ENCODE measurements at regions not wholly inside any gene's neighbourhood (a gene's known extent, or its start where the extent isn't known, plus 50 kb on each side); places are given as distances from the start of the nearest gene placed in this dataset.

DNA sequence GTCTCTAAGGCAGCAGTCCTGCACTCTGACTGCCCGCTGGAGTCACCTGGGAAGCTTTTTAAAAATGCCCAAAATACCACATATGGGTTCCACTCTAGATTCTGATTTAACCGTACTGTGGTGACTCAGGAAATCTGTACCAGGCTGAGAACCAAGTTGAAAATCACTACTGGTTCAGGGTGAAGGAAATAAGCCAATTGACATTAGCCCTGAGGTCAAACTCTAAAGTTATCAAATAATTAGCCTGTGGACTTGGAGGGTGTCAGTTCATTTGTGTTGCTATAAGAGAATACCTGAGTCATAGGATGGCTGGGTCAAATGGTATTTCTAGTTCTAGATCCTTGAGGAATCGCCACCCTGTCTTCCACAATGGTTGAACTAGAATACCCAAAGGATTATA, 321.7 kb upstream of the ROPN1 start:
- DNase-seq (ENCODE audit: extremely low spot score, unreplicated experiment): no peak
- peaks cover 5% of the 10 kb centered on the region for H3K4me1 Mint-ChIP-seq (ENCODE audit: unreplicated experiment)
- H3K27me3 Mint-ChIP-seq (ENCODE audit: unreplicated experiment): no peaks in the 10 kb centered on the region
- H3K9me3 Mint-ChIP-seq (ENCODE audit: unreplicated experiment): no peaks in the 10 kb centered on the region
- no peak overlapping the region for H3K27ac Mint-ChIP-seq (ENCODE audit: unreplicated experiment)
- peaks cover 2% of the 10 kb centered on the region for H3K36me3 Mint-ChIP-seq (ENCODE audit: unreplicated experiment)
- H3K4me3 Mint-ChIP-seq (ENCODE audit: unreplicated experiment): no peak overlapping the region
- TF ChIP-seq, protein P1, sequence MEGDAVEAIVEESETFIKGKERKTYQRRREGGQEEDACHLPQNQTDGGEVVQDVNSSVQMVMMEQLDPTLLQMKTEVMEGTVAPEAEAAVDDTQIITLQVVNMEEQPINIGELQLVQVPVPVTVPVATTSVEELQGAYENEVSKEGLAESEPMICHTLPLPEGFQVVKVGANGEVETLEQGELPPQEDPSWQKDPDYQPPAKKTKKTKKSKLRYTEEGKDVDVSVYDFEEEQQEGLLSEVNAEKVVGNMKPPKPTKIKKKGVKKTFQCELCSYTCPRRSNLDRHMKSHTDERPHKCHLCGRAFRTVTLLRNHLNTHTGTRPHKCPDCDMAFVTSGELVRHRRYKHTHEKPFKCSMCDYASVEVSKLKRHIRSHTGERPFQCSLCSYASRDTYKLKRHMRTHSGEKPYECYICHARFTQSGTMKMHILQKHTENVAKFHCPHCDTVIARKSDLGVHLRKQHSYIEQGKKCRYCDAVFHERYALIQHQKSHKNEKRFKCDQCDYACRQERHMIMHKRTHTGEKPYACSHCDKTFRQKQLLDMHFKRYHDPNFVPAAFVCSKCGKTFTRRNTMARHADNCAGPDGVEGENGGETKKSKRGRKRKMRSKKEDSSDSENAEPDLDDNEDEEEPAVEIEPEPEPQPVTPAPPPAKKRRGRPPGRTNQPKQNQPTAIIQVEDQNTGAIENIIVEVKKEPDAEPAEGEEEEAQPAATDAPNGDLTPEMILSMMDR (IDR thresholded peaks at IDR 0.05): no peak

DNA sequence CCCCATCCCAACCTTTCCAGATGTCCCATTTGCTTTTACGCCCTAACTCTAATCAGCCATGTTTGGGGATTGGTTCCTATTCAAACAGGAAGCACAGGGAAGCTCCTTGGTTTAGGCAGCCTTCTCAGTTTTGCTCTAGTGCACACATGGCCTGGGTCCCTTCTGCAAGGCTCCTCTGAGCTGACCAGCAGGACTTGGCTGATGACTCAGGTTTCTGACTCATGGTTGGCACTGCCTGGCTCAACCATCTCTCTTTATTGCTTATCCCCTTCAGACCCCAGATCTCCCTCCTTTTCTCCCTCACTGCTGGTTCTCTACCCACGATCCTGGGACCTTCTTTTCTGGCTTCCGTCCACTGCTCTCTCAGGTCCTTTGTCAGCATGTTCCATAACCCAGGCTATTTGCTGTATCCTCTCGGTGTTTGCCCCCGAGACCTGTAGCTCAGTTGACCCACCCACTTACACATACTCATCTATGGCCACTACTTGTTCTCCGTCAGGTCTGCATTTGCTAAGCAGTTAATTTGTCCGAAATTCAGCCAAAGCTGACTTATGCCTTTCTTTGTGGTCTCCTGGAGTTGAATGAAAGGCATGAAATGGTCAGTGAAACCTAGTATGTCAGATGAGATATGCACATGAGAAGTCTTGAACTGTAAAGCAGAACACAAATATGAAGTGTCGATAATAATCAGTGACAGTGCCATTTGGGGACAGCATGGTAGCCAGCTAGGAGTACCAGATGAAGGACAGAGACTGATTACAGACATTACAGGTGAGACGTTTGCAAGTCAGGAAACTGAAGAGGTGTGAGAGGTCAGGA, 323.5 kb upstream of the ROPN1 start:
- no peak for DNase-seq (ENCODE audit: extremely low spot score, unreplicated experiment)
- no peaks in the 10 kb centered on the region for H3K36me3 Mint-ChIP-seq (ENCODE audit: unreplicated experiment)
- no peak overlapping the region for H3K4me3 Mint-ChIP-seq (ENCODE audit: unreplicated experiment)
- TF ChIP-seq, protein P1 (IDR thresholded peaks at IDR 0.05): no peak
- H3K27ac Mint-ChIP-seq (ENCODE audit: unreplicated experiment): no peak overlapping the region
- H3K27me3 Mint-ChIP-seq (ENCODE audit: unreplicated experiment): no peaks in the 10 kb centered on the region
- H3K4me1 Mint-ChIP-seq (ENCODE audit: unreplicated experiment): peaks cover 5% of the 10 kb centered on the region
- no peaks in the 10 kb centered on the region for H3K9me3 Mint-ChIP-seq (ENCODE audit: unreplicated experiment)

DNA sequence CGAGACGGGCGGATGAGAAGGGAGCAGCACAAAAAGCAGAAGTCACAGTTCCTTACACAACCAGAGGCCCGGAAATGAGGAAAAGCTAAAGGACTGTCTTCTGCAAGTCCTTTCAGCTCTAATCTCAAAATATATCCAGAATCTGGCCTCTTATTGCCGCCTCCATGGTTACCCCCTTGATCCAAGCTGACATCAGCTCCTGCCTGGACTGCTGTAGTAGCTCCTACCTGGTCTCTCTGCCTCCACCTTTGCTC, 324.0 kb upstream of the ROPN1 start:
- no peak overlapping the region for H3K4me3 Mint-ChIP-seq (ENCODE audit: unreplicated experiment)
- no peaks in the 10 kb centered on the region for H3K36me3 Mint-ChIP-seq (ENCODE audit: unreplicated experiment)
- H3K27ac Mint-ChIP-seq (ENCODE audit: unreplicated experiment): no peak overlapping the region
- TF ChIP-seq, protein P1 (IDR thresholded peaks at IDR 0.05): no peak
- DNase-seq (ENCODE audit: extremely low spot score, unreplicated experiment): no peak
- H3K4me1 Mint-ChIP-seq (ENCODE audit: unreplicated experiment): peaks cover 5% of the 10 kb centered on the region
- no peaks in the 10 kb centered on the region for H3K27me3 Mint-ChIP-seq (ENCODE audit: unreplicated experiment)
- no peaks in the 10 kb centered on the region for H3K9me3 Mint-ChIP-seq (ENCODE audit: unreplicated experiment)

DNA sequence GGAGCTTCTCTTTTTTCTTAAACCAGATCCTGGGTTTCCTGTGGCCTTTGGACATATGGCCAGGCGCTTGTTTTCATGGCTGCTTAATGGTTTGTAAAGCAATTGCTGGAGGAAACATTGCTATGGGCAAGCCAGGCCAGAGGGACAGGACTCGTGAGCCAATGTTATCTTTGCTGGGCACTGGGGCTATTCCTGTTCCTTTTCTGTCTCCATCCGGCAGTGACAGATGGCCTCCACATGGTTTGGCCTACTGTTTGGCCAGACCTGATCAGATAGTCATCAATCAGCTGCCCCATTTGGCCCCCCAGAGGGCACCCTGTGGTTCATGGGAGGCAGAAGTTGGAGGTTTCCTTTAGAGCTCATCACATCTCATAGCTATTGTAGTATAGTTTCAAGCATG, 326.1 kb upstream of the ROPN1 start:
- Mint-ChIP-seq H3K27me3 (ENCODE audit: unreplicated experiment) (no peaks in the 10 kb centered on the region), H3K36me3 (ENCODE audit: unreplicated experiment) (no peaks in the 10 kb centered on the region), H3K4me1 (ENCODE audit: unreplicated experiment) (peaks cover 5% of the 10 kb centered on the region), H3K27ac (ENCODE audit: unreplicated experiment) (no peak overlapping the region), H3K9me3 (ENCODE audit: unreplicated experiment) (no peaks in the 10 kb centered on the region), H3K4me3 (ENCODE audit: unreplicated experiment) (no peak overlapping the region)
- TF ChIP-seq, protein P1 (IDR thresholded peaks at IDR 0.05): no peak
- no peak for DNase-seq (ENCODE audit: extremely low spot score, unreplicated experiment)

DNA sequence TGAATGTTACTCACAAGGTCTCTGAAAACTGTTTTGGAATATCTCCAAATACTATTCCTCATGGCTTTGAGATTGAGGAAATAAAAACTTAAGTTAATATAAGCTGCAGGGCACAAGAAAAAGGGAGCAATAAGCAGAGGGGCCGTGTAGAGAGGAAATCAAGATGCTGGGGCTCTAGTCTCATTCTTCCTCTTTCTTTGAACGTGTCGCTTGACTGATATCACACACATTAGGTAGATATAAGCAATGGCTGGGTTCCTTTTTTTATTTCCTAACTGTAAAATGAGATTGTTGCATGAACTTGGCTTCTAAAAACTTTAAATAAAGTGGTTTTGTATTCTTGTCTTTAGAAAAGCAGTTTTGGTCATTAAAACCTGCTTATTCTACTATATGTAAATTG, 326.7 kb upstream of the ROPN1 start:
- DNase-seq (ENCODE audit: extremely low spot score, unreplicated experiment): no peak
- TF ChIP-seq, protein P1 (IDR thresholded peaks at IDR 0.05): no peak
- H3K4me1 Mint-ChIP-seq (ENCODE audit: unreplicated experiment): peaks cover 5% of the 10 kb centered on the region
- H3K27ac Mint-ChIP-seq (ENCODE audit: unreplicated experiment): no peak overlapping the region
- H3K4me3 Mint-ChIP-seq (ENCODE audit: unreplicated experiment): no peak overlapping the region
- H3K9me3 Mint-ChIP-seq (ENCODE audit: unreplicated experiment): no peaks in the 10 kb centered on the region
- H3K27me3 Mint-ChIP-seq (ENCODE audit: unreplicated experiment): no peaks in the 10 kb centered on the region
- H3K36me3 Mint-ChIP-seq (ENCODE audit: unreplicated experiment): no peaks in the 10 kb centered on the region

All from osteocyte (in vitro differentiated cells).